ENCODE measurements at regions not wholly inside any gene's neighbourhood (a gene's known extent, or its start where the extent isn't known, plus 50 kb on each side); places are given as distances from the start of the nearest gene placed in this dataset.
"Not testable (repeated sequence)": the region's sequence is repeated elsewhere in the genome, so short reads cannot be mapped to it uniquely, and the experiment has no call there.

DNA sequence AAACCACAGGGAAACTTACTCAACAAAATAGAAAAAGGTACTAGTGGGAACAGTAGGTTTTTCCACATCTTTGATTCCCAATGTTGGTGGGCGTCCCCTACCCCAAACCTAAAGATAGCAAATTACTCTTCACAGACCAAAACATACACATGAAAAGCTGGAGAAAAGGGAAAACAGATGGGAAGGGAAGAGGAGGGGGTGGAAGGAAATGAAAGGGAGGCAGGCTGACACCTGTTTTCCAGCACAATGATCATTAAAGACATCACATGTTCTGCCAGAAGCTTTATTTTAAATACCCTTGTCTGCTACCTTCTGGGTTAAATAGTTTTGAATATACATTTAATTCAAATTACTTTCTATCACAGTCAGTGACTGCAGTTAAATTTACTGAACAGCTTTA lies 1617.9 kb upstream of the SEL1L start:
- no peak for DNase-seq

- DNase-seq = no peak
These were observed 1619.4 kb upstream of the SEL1L start for GRCh38 chr14:83153081-83153480.

GRCh38 chr14:83162361-83162929 lies 1628.8 kb upstream of the SEL1L start:
- DNase-seq = no peak

DNA sequence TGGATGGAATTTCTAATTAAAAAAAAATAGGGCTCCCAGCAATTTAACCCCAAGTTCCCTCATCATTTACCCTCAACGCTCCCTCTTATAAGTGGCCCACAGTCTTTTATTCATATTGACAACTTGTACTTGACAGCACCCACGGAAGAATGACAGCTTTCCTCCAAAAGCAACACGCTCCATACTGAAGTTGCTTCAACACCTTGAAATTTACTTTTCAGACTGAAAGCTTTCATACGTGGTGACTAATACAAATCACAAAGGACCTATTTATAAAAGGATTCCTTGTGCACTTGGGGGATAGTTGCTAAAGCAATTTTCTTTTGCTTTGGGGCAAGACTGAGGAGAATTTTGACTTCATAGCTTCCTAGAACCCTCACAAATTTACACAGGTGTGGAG lies 1629.4 kb upstream of the SEL1L start:
- no peak for DNase-seq

- no peak for DNase-seq
These were observed 1630.4 kb upstream of the SEL1L start for GRCh38 chr14:83164016-83164415.

- no peak for DNase-seq
These were observed 1630.9 kb upstream of the SEL1L start for GRCh38 chr14:83164591-83164990.

- DNase-seq = no peak
These were observed 1636.5 kb upstream of the SEL1L start for GRCh38 chr14:83170165-83170564.

DNA sequence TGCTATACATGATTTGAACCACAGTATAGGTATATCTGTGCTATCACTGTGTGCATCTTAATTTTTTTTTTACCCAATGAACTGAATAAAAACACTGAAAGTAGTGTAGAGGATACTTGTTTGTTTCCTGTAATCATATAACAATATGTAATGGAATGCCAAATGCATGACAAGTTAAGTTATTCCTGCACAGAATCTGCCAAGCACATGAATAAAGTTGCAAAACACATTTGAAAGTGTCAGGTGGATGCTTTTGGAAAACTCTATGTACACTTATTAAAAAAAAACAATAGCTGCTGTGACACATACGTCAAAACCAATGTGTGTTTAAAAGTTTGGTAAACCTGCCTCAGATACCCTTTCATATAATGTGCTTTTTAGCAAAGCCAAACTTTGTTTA lies 1638.1 kb upstream of the SEL1L start:
- DNase-seq = no peak

GRCh38 chr14:83172363-83172762 lies 1638.7 kb upstream of the SEL1L start:
- no peak for DNase-seq

DNA sequence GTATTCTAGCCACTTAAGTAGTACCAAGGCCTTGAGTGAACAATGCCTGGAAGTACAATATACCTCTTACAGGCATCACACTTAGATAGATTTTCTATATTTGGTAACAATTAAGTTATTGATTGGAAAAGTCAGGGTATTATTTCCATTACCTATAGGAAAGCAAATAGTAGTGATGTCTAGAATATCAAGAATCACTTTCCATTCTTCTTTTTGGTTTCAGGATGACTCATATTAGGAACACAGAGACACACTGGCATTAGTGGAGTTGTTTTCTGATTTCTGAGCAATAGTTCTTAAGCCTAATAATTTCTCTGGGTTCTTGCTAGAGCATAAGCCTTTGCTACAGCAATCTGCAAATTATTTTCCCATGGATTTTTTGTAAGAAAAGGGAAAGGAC lies 1640.0 kb upstream of the SEL1L start:
- no peak for DNase-seq

DNA sequence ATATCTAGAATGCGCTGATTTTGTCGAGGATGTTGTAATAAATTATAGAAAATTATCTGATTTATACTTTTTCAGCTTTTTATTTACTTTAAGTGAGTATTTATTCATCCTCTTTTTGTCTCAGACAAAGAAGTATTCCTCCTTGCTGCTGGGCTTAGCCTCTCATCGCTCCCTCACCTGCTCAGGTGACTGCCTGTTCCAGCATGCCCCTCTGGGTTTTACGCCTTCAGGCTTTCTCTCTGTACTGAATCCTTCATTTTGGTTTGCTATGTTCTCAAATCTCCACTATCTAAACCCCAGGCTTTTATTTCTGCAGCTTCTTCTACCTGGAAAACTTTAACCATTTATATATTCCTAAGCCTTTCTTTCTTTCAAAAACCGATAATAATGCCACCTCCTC lies 1650.9 kb upstream of the SEL1L start:
- DNase-seq = no peak

- DNase-seq = not testable (repeated sequence)
These were observed 1654.7 kb upstream of the SEL1L start for GRCh38 chr14:83188311-83188710.

GRCh38 chr14:83196236-83196635 lies 1662.6 kb upstream of the SEL1L start:
- no peak for DNase-seq

- DNase-seq = no peak
These were observed 1663.6 kb upstream of the SEL1L start for GRCh38 chr14:83197271-83197670.

DNA sequence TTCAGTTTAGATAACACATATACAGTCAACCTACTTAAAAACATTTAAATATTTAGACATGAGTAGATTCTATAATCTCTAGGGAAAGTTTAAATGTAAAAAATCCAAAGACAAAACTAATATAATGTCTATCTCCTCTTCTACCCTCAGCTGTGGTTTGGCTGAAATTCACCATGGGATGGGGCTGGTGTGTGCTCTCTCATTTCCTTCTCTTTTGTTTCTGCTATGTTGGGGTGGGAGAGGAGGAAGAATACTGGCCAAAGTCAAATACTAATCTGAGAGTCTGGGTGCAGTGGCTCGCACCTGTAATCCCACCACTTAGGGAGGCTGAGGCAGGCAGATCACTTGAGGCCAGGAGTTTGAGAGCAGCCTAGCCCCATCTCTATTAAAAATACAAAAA lies 1673.9 kb upstream of the SEL1L start:
- DNase-seq = no peak

DNA sequence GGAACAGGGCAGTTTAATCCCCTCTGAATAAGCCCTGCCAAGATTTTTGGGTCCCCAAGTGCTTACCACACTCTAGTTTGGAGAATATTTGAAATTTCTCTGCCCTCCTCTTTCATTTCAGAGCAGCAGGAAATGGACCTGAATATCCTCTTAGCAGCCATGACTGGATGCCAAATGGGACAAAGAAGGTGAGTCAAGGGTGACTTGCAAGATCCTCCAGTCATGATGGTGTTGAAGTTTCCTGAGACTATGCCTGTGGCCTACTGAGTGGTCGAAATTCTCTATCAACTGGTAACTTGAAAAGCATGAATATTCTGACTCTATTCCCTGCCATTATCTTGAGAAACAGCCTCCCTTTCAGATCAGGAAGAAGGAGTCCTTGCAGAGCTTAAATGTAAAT lies 1674.7 kb upstream of the SEL1L start:
- no peak for DNase-seq

- no peak for DNase-seq
These were observed 1683.8 kb upstream of the SEL1L start for GRCh38 chr14:83217492-83217891.

DNA sequence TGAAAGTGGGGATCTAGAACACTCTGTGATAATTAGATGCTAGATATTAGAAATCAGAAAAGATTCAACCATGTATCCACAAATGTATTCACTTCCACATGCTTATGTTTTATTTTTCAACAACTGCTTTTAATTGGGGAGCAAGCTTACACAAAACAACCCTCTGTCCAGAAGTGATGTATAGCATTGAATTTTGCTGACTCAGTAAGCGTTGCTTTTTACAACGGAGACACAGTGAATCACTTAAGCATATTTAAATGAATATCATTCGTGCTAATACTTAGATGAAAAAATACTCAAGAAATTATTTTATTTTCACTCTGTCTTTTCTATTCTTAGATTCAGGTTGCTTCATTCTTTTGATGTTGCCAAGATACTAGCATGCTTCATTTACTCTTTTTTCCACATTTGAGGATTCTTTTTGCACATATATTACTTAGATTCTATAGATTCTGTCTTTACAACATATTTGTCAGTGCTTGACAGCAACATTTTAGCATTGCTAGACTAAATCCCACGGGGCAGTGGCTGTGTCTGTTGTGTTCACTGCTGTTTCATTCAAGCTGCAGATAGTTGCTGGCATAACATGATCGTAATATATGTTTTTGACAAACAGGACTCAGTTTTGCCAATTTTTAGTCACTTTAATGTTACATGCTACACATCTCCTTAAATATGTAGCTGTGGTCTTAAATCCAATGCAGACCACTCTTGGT lies 1714.4 kb upstream of the SEL1L start:
- no peak for DNase-seq

DNA sequence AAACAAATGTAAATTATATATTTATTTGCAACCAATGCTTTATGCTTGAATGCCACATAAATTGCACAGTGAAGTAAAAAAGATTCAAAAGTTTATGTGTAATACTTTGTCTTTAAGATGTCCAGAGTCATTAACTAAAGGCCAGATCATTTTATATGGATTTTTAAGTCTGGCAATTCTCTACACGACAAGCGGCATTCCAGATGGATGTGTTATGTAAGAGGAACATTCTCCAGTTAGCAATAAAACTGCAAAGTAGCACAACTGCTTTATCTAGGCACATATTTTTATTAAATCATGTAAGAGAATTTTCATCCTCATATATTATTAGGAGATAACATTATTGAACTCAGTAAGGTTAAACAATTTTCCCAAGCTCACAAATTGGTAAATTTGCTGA lies 1717.7 kb upstream of the SEL1L start:
- DNase-seq = no peak

GRCh38 chr14:83253870-83254269 lies 1720.2 kb upstream of the SEL1L start:
- DNase-seq = no peak

DNA sequence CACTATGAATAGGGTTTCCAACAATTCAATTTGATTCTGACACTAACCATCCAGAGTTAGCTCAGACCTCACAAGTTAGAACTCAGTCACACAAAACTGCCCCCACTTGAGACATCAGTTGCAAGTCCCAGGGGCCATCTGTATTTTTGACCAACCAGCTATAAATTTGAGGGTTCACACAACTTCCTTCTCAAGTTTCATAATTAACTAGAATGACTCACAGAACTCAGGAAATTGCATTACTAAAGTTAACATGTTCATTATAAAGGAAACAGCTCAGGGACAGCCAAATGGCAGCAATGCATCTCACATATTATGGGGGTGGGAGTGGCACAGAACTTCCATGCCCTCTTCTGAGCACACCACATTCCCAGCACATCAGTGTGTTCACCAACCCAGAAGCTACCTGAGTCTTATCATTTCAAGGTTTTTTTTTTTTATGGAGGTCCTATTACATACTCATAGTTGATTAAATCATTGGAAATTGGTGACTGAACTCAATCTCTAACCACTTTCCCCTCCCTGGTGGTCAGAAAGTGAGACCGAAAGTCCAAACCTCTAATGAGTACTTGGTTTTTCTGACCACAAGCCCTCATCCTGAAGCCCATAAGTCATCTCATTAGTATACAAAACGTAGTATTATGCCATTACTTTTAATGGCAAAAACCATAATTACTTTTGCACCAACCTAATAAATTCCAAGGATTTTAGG lies 1721.5 kb upstream of the SEL1L start:
- DNase-seq = no peak

DNA sequence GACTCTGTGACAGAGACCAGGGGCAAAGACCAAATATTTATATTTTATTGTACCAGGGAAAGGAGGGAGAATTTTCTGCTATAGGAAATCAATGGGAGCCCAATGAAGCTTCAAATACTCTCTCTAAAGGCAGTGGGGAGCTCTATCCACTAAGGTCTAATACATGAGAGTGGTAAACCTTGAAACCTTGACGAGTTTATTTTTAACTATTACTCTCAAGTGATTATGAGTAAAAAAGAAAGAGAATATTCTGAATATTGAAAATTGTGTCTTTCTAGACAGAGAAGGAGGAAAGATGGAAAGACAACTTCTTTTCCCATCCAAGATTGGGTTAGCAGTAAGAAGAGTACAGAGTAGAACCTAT lies 1722.1 kb upstream of the SEL1L start:
- DNase-seq = no peak

- DNase-seq = no peak
These were observed 1724.1 kb upstream of the SEL1L start for GRCh38 chr14:83257466-83258439.
